Epithelial cell of prostate (primary cell): ENCODE measurements at regions not wholly inside any gene's neighbourhood (a gene's known extent, or its start where the extent isn't known, plus 50 kb on each side); places are given as distances from the start of the nearest gene placed in this dataset.

Experiments used
- DNase-seq: peaks from one replicate; pipeline ENCODE4 v3.0.0-alpha.2; 2011; ENCODE audit warnings: low read depth, low spot score
- H3K27ac ChIP-seq: fragments of 450-650 bp; 2 replicates; pipeline ENCODE4 v1.5.1; 2017; ENCODE audit warnings: mild to moderate bottlenecking

DNA sequence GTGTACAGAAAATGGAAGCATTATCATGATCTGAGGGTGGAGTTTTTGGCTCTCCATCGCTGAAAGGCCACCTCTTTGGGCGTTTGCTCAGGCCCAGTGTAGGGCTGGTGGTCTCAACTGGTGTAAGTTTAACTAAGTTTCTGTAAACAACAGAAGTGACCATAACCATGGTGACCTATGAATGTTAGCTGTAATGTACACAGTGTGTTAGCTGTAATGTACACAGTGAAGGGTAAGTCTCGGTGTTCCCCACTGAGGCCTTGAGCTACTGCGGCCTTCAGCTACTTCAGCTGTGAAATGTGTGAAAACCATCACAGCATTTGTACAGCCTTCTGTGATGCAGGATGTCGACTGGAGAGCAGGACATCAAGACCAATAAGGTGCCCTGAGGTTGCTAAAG, 185.2 kb downstream of the MYLK4 start:
- DNase-seq, result no peak
- H3K27ac ChIP-seq, result no peak overlapping the region

DNA sequence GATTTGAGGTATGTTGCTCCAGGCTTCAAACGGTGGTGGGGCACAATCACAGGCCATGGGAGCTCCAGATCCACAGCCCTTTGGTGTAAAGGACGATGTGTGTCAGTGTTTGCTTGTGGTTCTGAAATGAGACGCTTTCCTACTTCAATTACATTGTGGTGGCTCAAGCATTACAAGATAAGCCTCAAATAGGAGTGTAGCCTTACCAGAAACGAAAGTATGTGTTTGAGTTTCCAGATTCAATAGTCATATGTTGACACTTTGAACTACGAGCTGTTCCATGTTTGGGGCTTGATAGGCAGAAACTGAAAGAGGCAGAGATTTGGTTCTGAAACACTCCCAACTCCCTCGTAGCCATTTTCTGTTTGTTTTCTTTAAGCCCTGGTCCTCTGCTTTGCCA, 187.1 kb downstream of the MYLK4 start:
- no peak for DNase-seq
- no peak overlapping the region for H3K27ac ChIP-seq

DNA sequence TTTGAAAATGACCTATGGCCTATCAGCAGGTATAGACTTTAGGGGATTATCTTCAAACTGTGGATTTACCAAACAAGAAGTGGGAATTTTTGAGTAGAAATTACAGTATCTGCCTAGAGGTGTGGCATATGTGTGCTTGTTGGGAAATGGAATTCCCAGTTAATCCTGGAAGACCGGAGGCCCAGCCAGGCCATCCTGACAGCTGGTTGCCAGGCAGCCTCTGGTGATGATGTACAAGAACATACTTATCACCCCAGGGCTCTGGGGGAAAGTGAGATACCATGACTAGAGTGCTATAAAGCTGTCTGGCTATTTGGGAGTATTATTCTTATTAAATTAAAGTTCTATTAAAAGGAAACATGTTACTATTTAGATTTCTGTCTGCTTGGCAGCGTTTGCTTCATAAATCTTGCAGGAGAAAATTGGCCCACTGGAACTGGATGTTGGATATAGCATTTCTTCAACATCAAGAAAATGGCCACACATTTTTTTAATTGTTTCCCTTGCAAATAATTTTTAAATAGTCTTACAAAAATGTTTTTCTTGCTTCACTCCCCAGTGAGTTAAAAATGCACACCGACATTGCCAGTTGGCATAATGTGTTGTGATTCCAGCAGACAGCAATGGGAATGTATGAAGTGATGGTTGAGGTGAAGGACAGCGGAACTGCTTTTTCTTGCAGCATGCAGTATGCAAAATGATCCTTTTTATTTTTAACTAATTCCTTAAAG, 187.8 kb downstream of the MYLK4 start:
- no peak overlapping the region for H3K27ac ChIP-seq
- DNase-seq, result no peak

DNA sequence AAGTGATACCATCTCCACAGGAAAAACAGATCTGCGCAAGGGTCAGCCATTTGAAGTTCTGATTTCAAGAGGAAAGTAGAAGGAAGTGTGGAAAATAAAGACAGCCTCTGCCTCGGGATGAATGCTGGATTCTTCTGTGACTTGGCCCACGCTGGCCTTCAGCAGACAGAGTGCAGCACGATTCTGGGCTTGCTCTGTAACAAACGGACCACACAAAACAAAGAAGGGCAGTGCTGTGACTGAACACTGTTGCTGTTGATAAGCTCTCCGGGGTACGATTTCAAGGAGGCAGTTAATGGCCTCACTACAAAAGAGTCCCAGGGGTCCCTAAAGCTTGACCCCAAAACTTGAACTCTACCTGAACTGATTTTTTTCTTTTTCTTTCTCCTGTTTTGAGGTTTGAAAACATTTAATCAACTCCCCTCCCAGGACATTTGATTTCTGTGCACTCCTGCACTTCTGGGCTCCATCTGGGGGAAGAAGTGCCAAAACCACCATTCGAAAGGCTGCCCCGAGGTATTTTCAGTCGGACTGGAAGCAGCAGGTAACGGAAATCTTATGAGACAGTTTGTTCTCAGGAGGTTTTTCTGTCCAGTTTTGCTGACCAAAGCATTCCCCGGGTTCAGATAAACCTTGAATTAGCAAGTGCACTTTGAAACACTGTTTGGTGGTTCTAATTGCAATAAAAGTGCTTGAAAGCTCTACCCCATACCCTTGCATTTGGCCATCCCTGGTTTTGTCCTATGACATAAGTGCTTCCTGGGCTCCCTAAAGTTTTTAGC, 189.6 kb downstream of the MYLK4 start:
- H3K27ac ChIP-seq, result no peak overlapping the region
- DNase-seq, result no peak

DNA sequence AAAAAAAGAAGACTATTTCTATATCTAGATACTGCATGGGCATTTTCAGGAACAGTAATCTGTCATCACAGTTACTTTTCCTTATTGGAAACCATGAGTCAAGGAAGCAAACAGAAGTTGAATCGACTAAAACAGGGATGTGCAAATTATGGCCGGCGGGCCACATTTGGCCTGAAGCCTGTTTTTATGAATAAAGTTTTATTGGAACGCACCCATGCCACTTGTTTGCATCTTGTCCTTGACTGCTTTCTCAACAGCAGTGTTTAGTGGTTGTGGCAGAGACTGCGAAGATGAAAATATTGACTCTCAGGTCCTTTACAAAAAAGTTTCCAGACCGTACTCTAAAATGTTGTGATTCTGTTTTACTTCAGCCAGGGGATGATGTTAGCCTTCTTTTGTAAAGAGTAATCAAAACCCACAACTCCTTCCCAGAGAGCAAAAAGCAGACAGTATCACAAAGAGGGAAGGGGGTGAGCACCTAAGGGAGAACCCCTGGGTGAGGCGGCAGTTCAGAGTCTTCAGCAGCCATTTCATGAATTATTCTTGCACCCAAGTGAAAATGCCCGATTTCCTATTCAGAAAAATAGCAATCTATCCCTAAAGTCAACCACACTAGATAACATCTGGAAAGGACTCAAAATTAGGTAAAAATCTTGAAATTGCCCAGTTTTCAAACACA, 190.4 kb downstream of the MYLK4 start:
- no peak overlapping the region for H3K27ac ChIP-seq
- DNase-seq, result no peak

DNA sequence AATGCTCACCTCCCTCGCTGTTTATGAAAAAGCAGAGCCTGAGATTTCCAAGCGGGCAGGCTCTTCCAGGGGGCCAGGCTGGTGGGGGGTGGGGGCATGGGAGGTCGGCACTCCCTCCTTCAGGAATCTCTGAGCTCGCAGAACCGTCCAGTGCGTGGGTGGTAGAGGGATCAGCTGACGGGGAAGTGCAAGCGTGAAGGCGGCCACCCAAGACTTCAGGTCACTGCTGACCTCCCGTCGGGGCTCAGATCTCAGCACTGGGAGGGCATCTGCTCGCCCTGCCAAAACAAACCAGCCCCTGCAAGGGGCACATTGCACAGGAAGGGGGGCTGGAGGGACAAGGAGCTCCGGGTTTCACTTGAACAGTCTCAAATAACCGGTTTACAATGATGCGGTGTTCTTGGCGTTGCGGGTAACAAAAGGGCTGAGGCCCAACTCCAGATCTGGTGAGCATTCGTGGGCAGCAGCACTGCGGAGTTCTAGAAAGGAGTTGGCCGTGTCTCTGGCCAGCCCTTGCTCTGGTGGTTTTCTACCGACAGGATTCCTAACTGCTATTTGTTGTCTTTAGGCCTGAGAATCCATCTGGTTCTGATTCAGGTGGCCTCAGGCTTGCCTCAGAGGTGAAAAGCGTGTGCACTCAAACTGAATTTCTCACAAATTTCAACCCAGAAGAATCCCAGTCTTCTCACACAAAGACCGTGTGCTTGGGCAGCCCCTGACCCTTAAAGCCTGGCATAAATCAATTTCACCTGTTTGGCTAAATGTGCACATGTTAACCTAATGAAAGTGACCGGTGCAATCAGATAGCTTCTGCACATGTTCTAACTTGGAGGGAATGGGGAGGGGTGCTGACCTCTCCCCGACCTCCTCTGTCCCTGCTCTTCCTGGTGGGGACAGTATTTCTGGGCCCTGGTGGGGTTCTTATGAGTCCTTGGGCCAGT, 191.6 kb downstream of the MYLK4 start:
- no peak overlapping the region for H3K27ac ChIP-seq
- no peak for DNase-seq

DNA sequence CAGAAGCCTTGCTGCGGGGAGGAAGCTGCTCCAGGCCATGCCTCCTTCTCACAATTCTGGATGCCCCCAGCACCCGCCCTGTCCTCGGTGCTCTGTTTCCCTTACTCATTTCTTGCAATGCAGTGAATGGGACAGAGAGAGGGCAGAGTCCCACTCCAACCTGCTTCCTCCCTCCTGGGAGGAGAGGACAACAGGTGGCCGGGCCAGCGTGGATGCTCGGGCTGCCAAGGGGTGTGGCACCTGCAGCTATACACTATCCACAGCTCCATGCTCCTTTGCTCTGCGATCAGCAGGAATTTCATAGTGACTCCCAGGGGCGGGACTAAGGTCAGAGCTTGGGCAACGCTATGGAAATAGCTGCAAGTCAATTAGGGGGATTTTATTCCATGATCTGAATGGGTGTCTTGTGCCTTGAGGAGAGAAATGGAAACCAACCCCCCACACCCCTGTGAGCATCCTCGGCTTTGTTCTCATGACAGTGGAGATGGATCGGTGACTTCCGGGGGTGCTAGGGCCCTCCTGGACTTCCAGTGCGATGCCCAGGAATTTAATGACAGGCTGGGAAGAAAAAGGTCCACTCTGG, 192.5 kb downstream of the MYLK4 start:
- no peak overlapping the region for H3K27ac ChIP-seq
- no peak for DNase-seq

DNA sequence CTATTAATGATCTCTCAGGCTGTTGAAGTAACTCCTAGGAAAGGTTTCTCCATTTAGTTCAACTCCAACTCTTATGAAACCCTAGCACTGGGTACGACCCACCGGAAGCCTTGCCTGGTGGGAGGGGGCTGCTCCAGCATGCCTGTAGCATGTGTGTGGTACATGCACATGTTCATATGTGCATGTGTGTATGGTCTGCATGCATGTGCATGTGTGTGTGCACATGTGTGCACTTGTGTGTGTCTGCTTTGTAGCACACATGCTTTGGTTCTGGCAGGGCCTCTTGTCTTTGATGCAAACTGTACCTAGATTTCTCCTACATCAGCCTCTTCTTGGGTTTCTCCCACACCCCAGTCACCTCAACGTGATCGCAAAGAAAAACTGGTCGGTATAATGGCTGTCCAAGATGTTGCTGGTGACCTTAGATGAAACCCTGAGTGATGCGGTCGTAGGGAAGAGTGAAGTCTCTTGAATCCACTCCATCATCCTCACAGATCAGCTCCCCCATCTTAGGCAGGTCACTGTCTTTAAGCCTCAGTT, 193.5 kb downstream of the MYLK4 start:
- no peak overlapping the region for H3K27ac ChIP-seq

DNA sequence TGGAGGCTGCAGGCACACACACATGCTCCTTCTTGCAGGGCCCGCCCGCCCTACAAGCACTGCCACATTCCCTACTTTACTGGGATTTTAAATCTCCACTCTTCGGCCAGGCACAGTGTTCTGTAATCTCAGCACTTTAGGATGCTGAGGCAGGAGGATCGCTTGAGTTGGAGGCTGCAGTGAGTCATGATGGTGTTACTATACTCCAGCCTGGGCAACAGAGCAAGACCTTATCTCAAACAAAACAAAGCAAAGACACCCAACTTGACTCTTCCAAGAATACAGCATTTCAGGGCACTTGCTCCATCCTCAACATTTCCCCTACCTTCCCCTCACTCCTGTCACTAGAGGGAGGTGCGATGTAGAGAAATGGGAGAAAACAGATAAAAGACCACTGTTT, 194.0 kb downstream of the MYLK4 start:
- no peak for DNase-seq
- H3K27ac ChIP-seq, result no peak overlapping the region

More for the DNA sequence above, 193.5 kb downstream of the MYLK4 start:
- no peak for DNase-seq

DNA sequence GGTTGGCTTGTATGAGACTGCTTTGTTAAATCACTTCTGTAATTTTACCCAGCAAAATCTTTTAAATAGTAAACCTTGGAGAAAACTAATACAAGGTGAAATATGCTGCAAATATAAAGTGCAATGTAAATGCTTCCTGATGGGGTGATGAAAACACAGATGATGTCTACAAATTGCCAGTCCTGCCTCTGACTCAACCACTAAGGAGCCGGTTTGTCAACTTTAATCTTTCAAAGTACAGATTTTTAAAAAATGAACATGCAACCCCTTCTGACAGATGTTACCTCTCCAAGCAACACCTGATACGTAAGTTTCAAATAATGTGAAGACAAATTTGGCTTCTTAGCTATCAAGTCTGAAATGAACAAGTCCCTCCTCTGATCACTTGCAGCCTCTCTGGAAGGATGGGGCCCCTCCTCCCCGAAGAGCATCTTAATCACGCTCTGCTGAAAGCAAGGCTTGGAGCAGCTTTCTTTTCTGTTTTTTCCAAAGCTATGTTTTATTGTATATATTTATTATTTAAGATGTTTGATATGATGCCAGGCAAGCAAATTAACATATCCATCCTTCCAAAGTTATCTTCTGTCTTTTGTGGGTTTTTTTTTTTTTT, 196.0 kb downstream of the MYLK4 start:
- no peak for DNase-seq
- no peak overlapping the region for H3K27ac ChIP-seq

DNA sequence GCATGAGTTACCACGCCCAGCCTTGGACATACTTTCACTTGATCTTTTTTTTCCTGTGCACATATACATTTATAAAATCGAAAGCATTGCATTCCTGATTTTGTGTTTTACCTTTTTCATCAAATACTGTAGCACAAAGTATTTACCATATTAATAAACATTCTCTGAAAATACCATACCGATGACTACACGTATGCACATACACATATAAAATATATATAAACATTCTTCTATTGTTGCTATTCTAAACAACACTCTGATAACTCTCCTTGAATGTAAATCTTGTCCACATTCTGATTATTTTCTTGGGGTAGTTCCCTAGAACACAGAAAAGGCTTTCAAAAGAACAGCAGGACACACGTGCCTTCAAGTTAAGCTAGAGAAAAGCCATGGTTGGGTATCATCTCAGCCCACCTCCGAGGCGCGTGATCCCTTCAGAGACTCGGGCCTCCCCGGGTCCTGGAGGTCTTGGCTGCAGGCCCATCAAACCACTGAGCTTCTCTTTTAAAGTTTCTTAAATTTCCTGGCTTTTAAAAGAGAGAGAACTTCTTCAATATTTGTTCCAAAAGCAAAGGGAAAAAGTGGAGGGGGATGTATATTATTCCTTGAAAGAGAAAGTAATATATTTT, 198.1 kb downstream of the MYLK4 start:
- H3K27ac ChIP-seq, result no peak overlapping the region
- DNase-seq, result no peak

DNA sequence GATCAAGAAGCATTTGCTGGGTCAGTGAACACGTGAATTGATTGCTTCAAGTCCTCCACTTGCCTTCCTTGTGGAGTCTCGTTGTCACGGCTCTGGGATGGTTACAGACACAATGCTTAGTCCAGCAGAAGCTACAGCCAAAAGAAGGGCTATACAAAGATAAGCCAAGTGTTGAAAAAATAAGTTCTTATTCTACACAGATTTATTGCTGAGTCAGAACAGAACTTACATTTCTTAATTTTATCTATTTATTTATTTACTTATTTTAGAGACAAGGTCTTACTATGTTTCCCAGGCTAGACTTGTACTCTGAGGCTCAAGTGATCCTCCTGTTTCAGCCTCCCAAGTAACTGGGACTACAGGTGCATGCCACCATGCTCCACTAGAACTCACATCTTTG, 199.0 kb downstream of the MYLK4 start:
- H3K27ac ChIP-seq, result no peak overlapping the region
- DNase-seq, result no peak

DNA sequence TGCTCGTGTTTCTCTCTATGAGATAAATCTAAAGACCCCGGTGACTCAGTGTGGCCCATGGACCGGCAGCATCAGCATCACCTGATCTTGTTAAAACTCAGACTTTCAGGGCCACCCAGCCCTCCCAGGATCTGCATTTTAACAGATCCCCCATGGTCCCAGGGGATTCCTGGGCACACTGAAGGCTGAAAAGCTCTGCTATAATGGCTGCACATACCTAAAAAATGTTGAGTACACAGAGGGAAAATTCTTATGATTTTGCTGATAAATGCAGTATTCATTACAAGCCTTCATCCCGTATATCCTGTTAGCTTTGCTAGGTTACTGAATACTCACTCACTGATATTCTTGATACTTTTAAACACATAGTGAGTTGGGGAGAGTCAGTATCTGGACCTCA, 200.5 kb downstream of the MYLK4 start:
- no peak for DNase-seq
- no peak overlapping the region for H3K27ac ChIP-seq

DNA sequence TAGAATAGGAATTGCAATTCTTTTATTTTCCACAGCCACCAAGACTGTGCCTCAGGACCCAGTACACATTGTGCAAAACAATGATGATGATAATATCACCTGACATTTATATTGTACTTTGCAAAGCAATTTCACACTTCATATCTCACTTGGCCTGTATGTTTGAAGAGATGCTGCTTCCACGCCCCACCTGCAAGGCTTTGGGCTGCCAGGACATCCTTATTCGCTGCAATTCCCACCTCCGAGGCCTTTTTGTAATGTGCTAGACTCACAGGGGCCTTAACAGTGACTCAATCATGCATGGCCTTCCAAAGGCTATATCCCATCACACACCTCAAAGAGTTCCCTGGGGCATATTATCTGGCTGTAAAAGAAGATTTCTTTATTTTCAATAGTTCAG, 200.9 kb downstream of the MYLK4 start:
- no peak overlapping the region for H3K27ac ChIP-seq
- DNase-seq, result no peak

DNA sequence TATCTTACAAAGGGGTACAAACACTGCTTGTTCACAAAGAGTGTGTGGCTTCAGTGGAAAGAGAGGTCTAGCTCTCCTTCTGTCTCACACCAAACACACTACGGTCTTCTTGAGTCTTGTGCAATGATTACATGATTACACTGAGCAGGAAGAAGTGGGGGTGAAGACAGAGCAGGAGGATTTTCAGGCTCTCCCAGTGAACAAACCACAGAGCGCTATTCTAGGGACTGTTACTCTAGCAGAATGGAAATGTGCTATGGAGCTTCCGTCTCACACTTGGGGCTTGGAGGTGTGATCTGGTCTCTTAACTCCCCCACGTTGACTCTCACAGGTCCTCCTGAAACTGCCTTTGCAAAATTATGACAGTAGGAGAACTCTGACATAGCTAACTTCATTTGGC, 203.4 kb downstream of the MYLK4 start:
- DNase-seq, result no peak
- no peak overlapping the region for H3K27ac ChIP-seq

DNA sequence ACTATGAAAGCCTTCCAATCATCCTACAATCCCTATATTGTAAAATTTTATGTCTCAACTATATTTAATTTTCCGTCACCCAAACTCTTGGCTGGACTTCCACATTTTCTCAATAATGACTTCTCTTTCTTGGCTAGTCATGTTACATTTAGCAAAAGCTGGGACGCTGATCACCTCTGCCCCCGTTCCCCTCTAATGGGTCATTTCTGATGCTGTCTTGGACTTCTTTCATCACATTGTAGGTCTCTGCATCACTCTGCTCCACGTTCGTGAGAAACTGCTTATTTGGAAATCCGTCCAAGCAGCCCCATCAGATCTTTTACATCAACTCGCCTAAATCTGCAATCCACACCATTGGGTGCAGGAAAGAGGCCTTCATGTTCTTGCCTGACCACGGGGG, 203.8 kb downstream of the MYLK4 start:
- no peak for DNase-seq
- H3K27ac ChIP-seq, result no peak overlapping the region

DNA sequence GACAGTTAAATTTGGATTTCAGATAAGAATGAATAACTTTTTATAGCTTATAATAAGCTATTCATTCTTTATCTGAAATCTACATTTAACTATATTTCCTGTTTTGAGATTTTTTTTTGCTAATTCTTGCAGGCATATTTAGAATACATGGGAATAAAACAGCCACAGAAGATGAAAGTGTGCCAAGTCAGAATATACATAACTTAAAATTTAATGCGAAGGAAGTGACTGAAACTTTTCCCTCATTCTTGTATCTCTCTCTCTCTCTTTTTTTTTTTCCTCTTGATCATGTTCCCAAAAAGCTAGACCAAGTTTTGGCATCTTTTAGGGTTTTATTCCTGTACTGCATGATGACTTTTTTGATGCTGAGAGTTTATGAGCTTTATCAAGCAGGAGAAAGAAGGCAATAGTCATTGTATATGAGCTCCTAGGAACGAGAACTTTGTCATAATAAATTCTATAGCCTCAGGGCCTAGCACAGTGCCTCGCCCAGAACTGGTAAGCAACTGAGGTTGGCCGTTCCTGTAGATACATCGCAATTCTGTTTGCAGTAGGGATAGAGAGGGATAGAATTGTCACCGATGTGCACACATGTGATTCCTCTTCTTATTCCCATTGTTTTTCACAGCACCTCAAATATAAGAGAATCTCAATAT, 205.2 kb downstream of the MYLK4 start:
- H3K27ac ChIP-seq, result no peak overlapping the region
- DNase-seq, result no peak

DNA sequence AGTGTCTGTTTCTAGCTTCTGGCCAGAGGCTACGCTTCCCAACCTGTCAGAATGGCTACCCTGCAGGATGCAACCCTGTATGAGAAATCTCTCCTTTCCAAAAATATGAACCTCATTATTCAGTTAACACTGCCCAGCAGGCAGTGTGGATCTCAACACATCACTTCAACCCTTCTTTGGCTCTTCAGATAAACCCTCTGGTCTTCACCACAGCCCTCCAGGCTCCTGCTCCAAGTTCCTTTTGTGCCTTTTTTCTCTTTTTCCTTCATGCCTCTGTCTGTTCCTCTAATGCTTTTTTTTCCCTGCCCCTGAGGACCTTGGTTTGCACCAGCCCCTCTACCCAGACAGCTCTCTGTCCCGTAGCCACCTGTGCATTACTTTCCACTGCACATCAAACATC, 207.4 kb downstream of the MYLK4 start:
- H3K27ac ChIP-seq, result no peak overlapping the region
- DNase-seq, result no peak
